Prostate gland (tissue), 2 donors: ENCODE measurements at regions not wholly inside any gene's neighbourhood (a gene's known extent, or its start where the extent isn't known, plus 50 kb on each side); places are given as distances from the start of the nearest gene placed in this dataset.
"Not testable (repeated sequence)": the region's sequence is repeated elsewhere in the genome, so short reads cannot be mapped to it uniquely, and the experiment has no call there.

Experiments used
- DNase-seq: peaks from one replicate; pipeline ENCODE4 v3.0.0-alpha.2; 2019; ENCODE audit warnings: low spot score
- H3K27ac ChIP-seq, 2 donors: fragments of 200-600 bp; sonication (generic); 2 replicates each; pipeline ENCODE4 v1.5.1; 2017 to 2019
- H3K27me3 ChIP-seq: fragments of 200-600 bp; sonication (generic); replicated peaks from 2 replicates; pipeline ENCODE4 v1.5.1; 2019; ENCODE audit not compliant: insufficient read depth
- H3K36me3 ChIP-seq, 2 donors: fragments of 200-600 bp; sonication (generic); 1 replicate in 1 of 2; 2 replicates in 1 of 2; pipeline versions ENCODE4 v1.5.1 to v1.8.1; 2017 to 2019
- H3K4me1 ChIP-seq: fragments of 200-600 bp; sonication (generic); replicated peaks from 2 replicates; pipeline ENCODE4 v1.5.1; 2019
- H3K4me3 ChIP-seq, 2 donors: fragments of 200-600 bp; sonication (generic); 2 replicates each; pipeline ENCODE4 v1.5.1; 2017 to 2019
- H3K9me3 ChIP-seq: fragments of 200-600 bp; sonication (generic); 2 replicates; pipeline ENCODE4 v1.5.1; 2017
- POLR2A ChIP-seq: fragments of 450-650 bp; IDR thresholded peaks from one replicate; pipeline ENCODE4 v1.6.1; 2016; ENCODE audit warnings: antibody characterized with exemption, mild to moderate bottlenecking
- POLR2AphosphoS5 ChIP-seq: sonication (generic); formaldehyde crosslinking; IDR thresholded peaks from one replicate; pipeline ENCODE4 v1.6.1; 2017; ENCODE audit warnings: antibody characterized with exemption
- WGBS: methylation state at CpG from one replicate; pipeline ENCODE4 v1.1.5; 2018; 5-methylcytosine and 5-hydroxymethylcytosine counted together
- intact Hi-C: fragments of 100-400 bp; cut with DNase I; formaldehyde crosslinking; loops from one replicate; pipeline ENCODE4 v1.14.2; 2022
- TF ChIP-seq, protein P1 (sequence below), 4 experiments: fragments of 200-600 bp in 2 of 4; fragments of 450-650 bp in 2 of 4; sonication (generic) in 2 of 4; IDR thresholded peaks; 1 replicate in 3 of 4; 2 replicates in 1 of 4; pipeline ENCODE4 v1.5.1; 2016 to 2019; ENCODE audit warnings: antibody characterized with exemption in 4 of 4, mild to moderate bottlenecking in 2 of 4, moderate library complexity in 2 of 4

DNA sequence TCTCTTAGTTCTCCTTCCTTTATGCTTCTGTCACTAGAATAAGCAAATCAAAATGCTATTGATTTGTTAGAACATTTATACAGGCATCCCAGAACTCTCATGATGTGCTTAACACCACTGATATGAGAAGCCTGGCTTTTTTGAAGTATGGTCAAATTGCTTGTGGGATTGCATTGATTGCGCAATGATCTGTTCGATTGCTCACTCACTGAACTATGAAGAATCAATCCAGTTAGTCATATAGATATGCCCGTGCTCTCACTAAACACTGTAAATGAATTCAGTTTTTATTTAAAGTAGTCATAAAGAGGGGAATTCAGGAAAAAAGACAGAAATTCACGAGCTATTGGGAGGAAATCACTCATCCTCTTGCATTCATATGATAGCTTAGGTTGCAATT, 1237.8 kb downstream of the SUCLG1 start:
- 85% methylated on average over 4 of the region's 4 CpGs for WGBS
- H3K36me3 ChIP-seq = no peaks in the 10 kb centered on the region
- intact Hi-C loops = no loop called here
- H3K27me3 ChIP-seq = no peaks in the 10 kb centered on the region
- H3K9me3 ChIP-seq = no peaks in the 10 kb centered on the region
- H3K4me3 ChIP-seq = no peak overlapping the region
- TF ChIP-seq POLR2AphosphoS5 = no peak
- TF ChIP-seq POLR2A = no peak
- TF ChIP-seq, protein P1, sequence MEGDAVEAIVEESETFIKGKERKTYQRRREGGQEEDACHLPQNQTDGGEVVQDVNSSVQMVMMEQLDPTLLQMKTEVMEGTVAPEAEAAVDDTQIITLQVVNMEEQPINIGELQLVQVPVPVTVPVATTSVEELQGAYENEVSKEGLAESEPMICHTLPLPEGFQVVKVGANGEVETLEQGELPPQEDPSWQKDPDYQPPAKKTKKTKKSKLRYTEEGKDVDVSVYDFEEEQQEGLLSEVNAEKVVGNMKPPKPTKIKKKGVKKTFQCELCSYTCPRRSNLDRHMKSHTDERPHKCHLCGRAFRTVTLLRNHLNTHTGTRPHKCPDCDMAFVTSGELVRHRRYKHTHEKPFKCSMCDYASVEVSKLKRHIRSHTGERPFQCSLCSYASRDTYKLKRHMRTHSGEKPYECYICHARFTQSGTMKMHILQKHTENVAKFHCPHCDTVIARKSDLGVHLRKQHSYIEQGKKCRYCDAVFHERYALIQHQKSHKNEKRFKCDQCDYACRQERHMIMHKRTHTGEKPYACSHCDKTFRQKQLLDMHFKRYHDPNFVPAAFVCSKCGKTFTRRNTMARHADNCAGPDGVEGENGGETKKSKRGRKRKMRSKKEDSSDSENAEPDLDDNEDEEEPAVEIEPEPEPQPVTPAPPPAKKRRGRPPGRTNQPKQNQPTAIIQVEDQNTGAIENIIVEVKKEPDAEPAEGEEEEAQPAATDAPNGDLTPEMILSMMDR (IDR thresholded peaks at IDR 0.05) = no peak
- no peak for DNase-seq
- no peak overlapping the region for H3K27ac ChIP-seq
- H3K4me1 ChIP-seq = no peaks in the 10 kb centered on the region

DNA sequence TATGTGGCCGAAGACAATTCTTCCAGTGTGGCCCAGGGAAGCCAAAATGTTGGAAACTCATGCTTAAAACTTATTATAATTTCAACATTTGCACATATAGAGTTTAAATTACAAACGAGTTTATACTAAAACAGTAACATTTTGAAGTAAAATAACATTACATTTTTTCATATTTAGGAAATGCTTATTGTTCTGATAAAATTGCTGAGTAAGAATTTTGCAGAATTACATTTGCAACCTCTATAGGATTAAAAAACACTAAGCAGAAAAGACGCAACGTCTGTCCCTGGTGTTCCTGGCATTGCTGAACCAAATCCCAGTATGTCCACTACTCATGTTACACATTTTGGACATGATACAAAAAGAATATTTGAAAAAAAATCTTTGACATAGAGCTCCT, 1241.2 kb downstream of the SUCLG1 start:
- DNase-seq = no peak
- Histone ChIP-seq H3K27me3 (no peaks in the 10 kb centered on the region), H3K9me3 (no peaks in the 10 kb centered on the region), H3K36me3 (no peaks in the 10 kb centered on the region), H3K4me1 (no peaks in the 10 kb centered on the region), H3K4me3 (no peak overlapping the region), H3K27ac (no peak overlapping the region)
- TF ChIP-seq POLR2AphosphoS5 (no peak), POLR2A (no peak)
- TF ChIP-seq, protein P1 (IDR thresholded peaks at IDR 0.05) = no peak
- intact Hi-C loops = no loop called here
- 86% methylated on average over 4 of the region's 4 CpGs for WGBS

DNA sequence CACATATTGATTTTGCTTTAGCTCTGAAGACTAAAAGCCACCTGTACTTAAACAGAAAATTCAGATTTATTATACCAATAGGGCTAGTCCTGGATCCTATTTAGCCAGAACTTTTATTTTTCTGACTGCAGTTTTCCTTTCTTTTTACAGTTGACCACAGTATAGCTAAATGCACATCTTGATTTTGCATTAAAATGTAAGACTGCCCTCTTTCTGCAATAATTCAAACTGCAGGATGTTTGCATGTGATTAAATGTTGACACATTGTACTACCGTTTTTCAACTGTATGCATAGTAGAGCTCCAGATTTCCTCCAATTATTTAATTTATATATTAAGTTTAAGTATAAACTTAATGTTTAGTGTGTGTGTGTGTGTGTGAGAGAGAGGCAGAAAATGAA, 1262.9 kb downstream of the SUCLG1 start:
- Histone ChIP-seq H3K4me1 (no peaks in the 10 kb centered on the region), H3K27me3 (no peaks in the 10 kb centered on the region), H3K9me3 (no peaks in the 10 kb centered on the region), H3K36me3 (no peaks in the 10 kb centered on the region), H3K4me3 (no peak overlapping the region), H3K27ac (no peak overlapping the region)
- DNase-seq = no peak
- 0% methylated on average over 1 of the region's 1 CpG for WGBS
- intact Hi-C loops = no loop called here
- no peak for TF ChIP-seq POLR2A
- TF ChIP-seq, protein P1 (IDR thresholded peaks at IDR 0.05) = peak in 3 of 4 experiments; percentile 46 to 63 (median 61)

DNA sequence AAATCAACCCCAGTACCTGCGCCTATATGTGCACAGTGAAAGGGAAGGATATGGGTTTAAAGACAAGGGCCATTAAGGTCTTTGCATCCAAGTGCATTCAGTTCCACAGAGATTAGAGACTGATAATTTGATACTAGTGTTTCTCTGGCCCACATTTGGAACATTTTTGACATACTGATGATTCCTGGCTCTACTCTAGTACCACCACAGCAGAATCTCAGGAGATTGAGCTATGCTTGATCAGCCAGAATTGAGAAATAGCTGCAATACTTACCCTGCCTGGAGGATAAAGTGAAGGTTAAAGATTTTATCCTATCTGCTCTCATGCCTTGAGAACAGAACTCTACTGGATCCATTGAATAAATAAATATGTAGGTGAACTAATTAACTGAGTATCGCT, 1267.8 kb downstream of the SUCLG1 start:
- Histone ChIP-seq H3K36me3 (no peaks in the 10 kb centered on the region), H3K27me3 (no peaks in the 10 kb centered on the region), H3K9me3 (no peaks in the 10 kb centered on the region), H3K4me3 (no peak overlapping the region), H3K4me1 (no peaks in the 10 kb centered on the region), H3K27ac (no peak overlapping the region)
- intact Hi-C loops = no loop called here
- TF ChIP-seq, protein P1 (IDR thresholded peaks at IDR 0.05) = no peak
- no peak for TF ChIP-seq POLR2A
- no peak for TF ChIP-seq POLR2AphosphoS5
- DNase-seq = no peak
- 95% methylated on average over 2 of the region's 2 CpGs for WGBS

DNA sequence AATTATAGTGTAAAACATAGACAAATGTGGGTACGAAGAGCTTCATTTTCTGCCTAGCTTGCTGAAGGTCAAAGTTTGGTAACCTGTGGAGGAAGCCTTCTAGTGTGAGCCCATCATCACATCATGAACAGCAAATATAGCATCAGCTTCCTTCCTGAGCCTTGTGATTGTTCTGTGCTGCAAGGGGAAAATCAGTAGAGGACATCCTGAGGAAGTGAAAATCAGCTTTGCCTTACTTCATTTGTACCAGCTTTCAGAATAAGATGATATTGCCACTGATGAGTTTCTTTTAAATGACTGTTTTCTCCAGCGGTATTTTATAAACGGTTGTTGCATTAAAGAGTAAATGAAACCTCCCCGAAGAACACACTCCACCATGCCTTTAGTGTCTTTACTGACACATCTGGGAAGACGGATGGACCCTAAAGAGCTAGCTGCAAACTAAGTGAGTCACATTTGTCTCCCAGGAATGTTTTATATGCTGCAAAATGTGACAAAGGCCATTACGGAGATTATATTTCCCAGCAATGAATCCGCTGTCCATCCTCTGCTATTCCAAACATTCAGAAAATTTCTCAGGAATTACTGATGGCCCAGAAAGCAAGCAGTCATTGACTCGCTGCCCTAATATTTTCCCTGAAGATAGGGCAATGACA, 1272.8 kb downstream of the SUCLG1 start:
- DNase-seq = no peak
- Histone ChIP-seq H3K4me3 (no peak overlapping the region), H3K4me1 (no peaks in the 10 kb centered on the region), H3K27me3 (no peaks in the 10 kb centered on the region), H3K27ac (no peak overlapping the region), H3K36me3 (no peaks in the 10 kb centered on the region), H3K9me3 (no peaks in the 10 kb centered on the region)
- intact Hi-C loops = no loop called here
- 80% methylated on average over 8 of the region's 8 CpGs for WGBS
- TF ChIP-seq POLR2A (no peak), POLR2AphosphoS5 (no peak)
- TF ChIP-seq, protein P1 (IDR thresholded peaks at IDR 0.05) = no peak

DNA sequence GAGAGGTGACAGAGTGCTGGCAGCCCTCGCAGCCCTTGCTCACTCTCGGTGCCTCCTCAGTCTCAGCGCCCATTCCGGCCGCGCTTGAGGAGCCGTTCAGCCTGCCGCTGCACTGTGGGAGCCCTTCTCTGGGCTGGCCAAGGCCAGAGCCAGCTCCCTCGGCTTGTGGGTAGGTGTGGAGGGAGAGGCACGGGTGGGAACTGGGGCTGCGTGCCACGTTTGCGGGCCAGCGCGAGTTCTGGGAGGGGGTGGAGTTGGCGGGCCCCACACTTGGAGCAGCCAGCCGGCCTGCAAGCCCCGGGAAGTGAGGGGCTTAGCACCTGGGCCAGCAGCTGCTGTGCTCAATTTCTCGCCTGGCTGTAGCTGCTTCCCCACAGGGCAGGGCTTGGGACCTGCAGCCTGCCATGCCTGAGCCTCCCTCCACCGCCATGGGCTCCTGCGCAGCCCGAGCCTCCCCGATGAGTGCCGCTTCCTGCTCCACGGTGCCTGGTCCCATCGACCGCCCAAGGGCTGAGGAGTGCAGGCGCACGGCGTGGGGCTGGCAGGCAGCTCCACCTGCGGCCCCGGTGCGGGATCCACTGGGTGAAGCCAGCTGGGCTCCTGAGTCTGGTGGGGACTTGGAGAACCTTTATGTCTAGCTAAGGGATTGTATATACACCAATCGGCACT, 1278.1 kb downstream of the SUCLG1 start:
- intact Hi-C loops, H3K9me3 ChIP-seq, H3K36me3 ChIP-seq, H3K4me1 ChIP-seq, DNase-seq, H3K27me3 ChIP-seq, H3K4me3 ChIP-seq, H3K27ac ChIP-seq: not testable (repeated sequence)
- WGBS = 98% methylated on average over 16 of the region's 34 CpGs
